OCI-LY7 (cell line): ENCODE measurements at regions not wholly inside any gene's neighbourhood (a gene's known extent, or its start where the extent isn't known, plus 50 kb on each side); places are given as distances from the start of the nearest gene placed in this dataset.

ENCODE experiments used
- BruUV-seq: library from RNA; stranded (reverse); fragments of 400-500 nt; replicated peaks from 2 replicates; lab custom pipeline; 2021; lab: Mats Ljungman, UMichigan
- CTCF ChIA-PET: fragments of 300-600 bp; sonication (Branson Sonifier 250); formaldehyde crosslinking; loops from one replicate; lab custom pipeline; 2022; ENCODE audit warnings: antibody characterized with exemption; ENCODE audit not compliant: unreplicated experiment; lab: Charles Lee
- POLR2A ChIA-PET: fragments of 300-600 bp; sonication (Branson Sonifier 250); formaldehyde crosslinking; loops from one replicate; lab custom pipeline; 2022; ENCODE audit warnings: antibody characterized with exemption; lab: Charles Lee
- DNase-seq: peaks from one replicate; pipeline ENCODE4 v3.0.0-alpha.2; 2015; ENCODE audit warnings: low spot score
- H2AFZ ChIP-seq: fragments of 200-600 bp; sonication (generic), shearing (Covaris generic); 2 replicates; pipeline ENCODE4 v1.6.1; 2014; ENCODE audit warnings: mild to moderate bottlenecking, antibody characterized with exemption, low read length, moderate library complexity
- H3K27ac ChIP-seq: fragments of 200-600 bp; sonication (generic); 2 replicates; pipeline ENCODE4 v1.5.1; 2014; ENCODE audit warnings: mixed run types, low read depth, mild to moderate bottlenecking, moderate library complexity, low read length, inconsistent platforms; ENCODE audit not compliant: poor library complexity, severe bottlenecking
- H3K36me3 ChIP-seq: fragments of 200-600 bp; sonication (generic); 2 replicates; pipeline ENCODE4 v1.6.1; 2014; ENCODE audit warnings: mild to moderate bottlenecking, antibody characterized with exemption, low read length, moderate library complexity, mixed read lengths; ENCODE audit not compliant: insufficient read depth
- H3K4me1 ChIP-seq: fragments of 200-600 bp; sonication (generic); 2 replicates; pipeline ENCODE4 v1.5.1; 2014; ENCODE audit warnings: mild to moderate bottlenecking, low read length; ENCODE audit not compliant: insufficient read depth, poor library complexity, severe bottlenecking
- H3K4me2 ChIP-seq: fragments of 200-600 bp; sonication (generic); 2 replicates; pipeline ENCODE4 v1.6.1; 2014; ENCODE audit warnings: mild to moderate bottlenecking, low read length
- H3K4me3 ChIP-seq: fragments of 200-600 bp; sonication (generic); 2 replicates; pipeline ENCODE4 v1.5.1; 2014; ENCODE audit warnings: mild to moderate bottlenecking, low read depth, low read length; ENCODE audit not compliant: poor library complexity, severe bottlenecking
- H3K79me2 ChIP-seq: fragments of 200-600 bp; sonication (generic); 2 replicates; pipeline ENCODE4 v1.6.1; 2016; ENCODE audit warnings: low read depth, mild to moderate bottlenecking, low read length, moderate library complexity, mixed read lengths; ENCODE audit not compliant: insufficient read depth
- H3K9me2 ChIP-seq: fragments of 200-600 bp; sonication (generic); 2 replicates; pipeline ENCODE4 v1.6.1; 2016; ENCODE audit warnings: mild to moderate bottlenecking, low read length, mixed read lengths; ENCODE audit not compliant: insufficient read depth
- H3K9me3 ChIP-seq: fragments of 200-600 bp; sonication (generic); 2 replicates; pipeline ENCODE4 v1.6.1; 2014; ENCODE audit warnings: mild to moderate bottlenecking, mixed run types, low read length, mixed read lengths
- H4K20me1 ChIP-seq: fragments of 200-600 bp; sonication (generic); 2 replicates; pipeline ENCODE4 v1.6.1; 2014; ENCODE audit warnings: mild to moderate bottlenecking, antibody characterized with exemption, low read length, moderate library complexity, mixed read lengths; ENCODE audit not compliant: insufficient read depth
- EZH2phosphoT487 ChIP-seq: fragments of 200-600 bp; sonication (generic); IDR thresholded peaks from 2 replicates; pipeline ENCODE4 v1.6.1; 2018; ENCODE audit warnings: low read depth, borderline replicate concordance, mild to moderate bottlenecking, mixed run types, antibody characterized with exemption, low read length, moderate library complexity, mixed read lengths
- intact Hi-C: fragments of 100-400 bp; cut with micrococcal nuclease; formaldehyde crosslinking; loops from one replicate; pipeline ENCODE4 v1.10.0; 2022; ENCODE audit not compliant: unreplicated experiment
- TF ChIP-seq, protein P1 (sequence below): fragments of 200-600 bp; sonication (generic); conservative IDR thresholded peaks from 2 replicates; pipeline ENCODE4 v1.5.1; 2014; ENCODE audit warnings: mild to moderate bottlenecking, antibody characterized with exemption, low read length, moderate library complexity, mixed read lengths

DNA sequence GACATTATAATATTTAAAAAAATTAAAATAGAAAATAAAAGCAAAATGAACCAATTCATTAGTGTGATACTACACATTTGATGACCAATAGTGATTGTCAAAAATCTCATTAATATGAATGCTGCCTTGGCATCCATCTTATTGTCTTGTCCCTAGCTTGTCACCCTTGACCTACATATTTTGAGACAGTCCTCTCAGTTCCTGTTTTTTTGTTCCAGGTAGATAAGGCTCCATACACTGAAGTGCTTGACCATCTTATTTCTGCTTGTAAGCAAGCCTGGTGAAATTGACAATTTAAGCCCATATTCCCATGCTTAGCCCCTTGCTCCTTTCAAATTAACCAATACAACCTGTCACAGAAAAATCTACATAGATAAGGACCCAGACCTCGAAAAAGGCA is 534.0 kb upstream of the FMR1 start:
- H3K9me3 ChIP-seq, result no peaks in the 10 kb centered on the region
- no peaks in the 10 kb centered on the region for H3K36me3 ChIP-seq
- ChIA-PET POLR2A (interaction anchor here (0.7 kb wide), 1 partner anchor 211 kb away, joined by 3 read pairs; no protein-coding TSS in a partner anchor), CTCF (no interaction called here)
- no peak for DNase-seq
- intact Hi-C loops, result no loop called here
- no peak overlapping the region for H3K4me2 ChIP-seq
- no peaks in the 10 kb centered on the region for H3K4me1 ChIP-seq
- H3K4me3 ChIP-seq, result no peak overlapping the region
- no peaks in the 10 kb centered on the region for H3K79me2 ChIP-seq
- H2AFZ ChIP-seq, result no peak overlapping the region
- no peak overlapping the region for H3K27ac ChIP-seq
- H4K20me1 ChIP-seq, result no peaks in the 10 kb centered on the region
- TF ChIP-seq, protein P1, sequence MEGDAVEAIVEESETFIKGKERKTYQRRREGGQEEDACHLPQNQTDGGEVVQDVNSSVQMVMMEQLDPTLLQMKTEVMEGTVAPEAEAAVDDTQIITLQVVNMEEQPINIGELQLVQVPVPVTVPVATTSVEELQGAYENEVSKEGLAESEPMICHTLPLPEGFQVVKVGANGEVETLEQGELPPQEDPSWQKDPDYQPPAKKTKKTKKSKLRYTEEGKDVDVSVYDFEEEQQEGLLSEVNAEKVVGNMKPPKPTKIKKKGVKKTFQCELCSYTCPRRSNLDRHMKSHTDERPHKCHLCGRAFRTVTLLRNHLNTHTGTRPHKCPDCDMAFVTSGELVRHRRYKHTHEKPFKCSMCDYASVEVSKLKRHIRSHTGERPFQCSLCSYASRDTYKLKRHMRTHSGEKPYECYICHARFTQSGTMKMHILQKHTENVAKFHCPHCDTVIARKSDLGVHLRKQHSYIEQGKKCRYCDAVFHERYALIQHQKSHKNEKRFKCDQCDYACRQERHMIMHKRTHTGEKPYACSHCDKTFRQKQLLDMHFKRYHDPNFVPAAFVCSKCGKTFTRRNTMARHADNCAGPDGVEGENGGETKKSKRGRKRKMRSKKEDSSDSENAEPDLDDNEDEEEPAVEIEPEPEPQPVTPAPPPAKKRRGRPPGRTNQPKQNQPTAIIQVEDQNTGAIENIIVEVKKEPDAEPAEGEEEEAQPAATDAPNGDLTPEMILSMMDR, result no peak
- no peak for TF ChIP-seq EZH2phosphoT487
- no peaks in the 10 kb centered on the region for H3K9me2 ChIP-seq
- BruUV-seq, result no TSS peak

DNA sequence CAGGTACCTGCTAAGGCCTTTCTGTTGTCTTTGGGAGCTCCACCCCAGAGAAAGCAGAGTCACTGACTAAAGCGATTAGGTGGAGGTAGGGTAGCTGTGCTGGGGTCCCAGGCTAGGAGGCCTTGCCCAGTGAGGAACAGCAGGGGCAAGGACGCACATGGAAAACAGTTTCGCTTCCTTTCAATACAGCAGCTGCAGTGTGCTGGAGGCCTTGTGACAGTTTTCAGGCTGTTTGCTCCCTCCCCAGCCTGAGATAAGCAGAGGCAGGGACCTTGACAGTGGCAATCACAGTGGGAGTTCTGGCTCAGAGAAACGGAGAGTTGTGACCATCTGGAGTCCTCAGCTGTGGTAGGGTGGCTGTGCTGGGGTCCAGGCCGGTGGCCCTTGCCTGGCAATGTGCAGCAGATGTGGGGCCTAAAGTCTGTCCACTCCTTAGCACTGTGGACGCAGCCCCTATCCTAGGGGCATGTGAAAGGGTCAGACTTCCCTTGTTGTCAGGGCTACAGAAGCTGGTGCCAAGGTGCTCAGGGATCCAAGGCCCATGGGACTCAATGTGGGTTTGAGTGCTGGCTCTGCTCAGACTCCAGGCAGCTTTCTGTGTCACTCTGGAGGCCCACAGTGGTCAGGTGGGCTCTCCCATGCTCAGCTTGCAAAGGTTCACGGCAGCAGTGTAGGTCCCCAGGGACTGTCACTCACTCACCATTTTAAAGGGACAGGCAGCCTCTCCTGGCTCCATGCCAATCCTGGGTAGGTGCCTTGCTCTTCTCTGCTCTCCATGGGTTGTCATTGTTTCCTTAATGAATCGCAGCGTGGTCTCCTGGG is 534.9 kb upstream of the FMR1 start:
- no peaks in the 10 kb centered on the region for H4K20me1 ChIP-seq
- H3K4me2 ChIP-seq, result no peak overlapping the region
- TF ChIP-seq, protein P1, result no peak
- TF ChIP-seq EZH2phosphoT487, result no peak
- H3K4me3 ChIP-seq, result no peak overlapping the region
- no peaks in the 10 kb centered on the region for H3K9me2 ChIP-seq
- H3K36me3 ChIP-seq, result no peaks in the 10 kb centered on the region
- intact Hi-C loops, result no loop called here
- BruUV-seq, result no TSS peak
- no peaks in the 10 kb centered on the region for H3K9me3 ChIP-seq
- no peaks in the 10 kb centered on the region for H3K79me2 ChIP-seq
- POLR2A ChIA-PET, result interaction anchor here (0.7 kb wide), 1 partner anchor 212 kb away, joined by 3 read pairs; no protein-coding TSS in a partner anchor
- no peak overlapping the region for H2AFZ ChIP-seq
- peak; percentile 0 for DNase-seq
- H3K27ac ChIP-seq, result no peak overlapping the region
- CTCF ChIA-PET, result no interaction called here
- H3K4me1 ChIP-seq, result no peaks in the 10 kb centered on the region

DNA sequence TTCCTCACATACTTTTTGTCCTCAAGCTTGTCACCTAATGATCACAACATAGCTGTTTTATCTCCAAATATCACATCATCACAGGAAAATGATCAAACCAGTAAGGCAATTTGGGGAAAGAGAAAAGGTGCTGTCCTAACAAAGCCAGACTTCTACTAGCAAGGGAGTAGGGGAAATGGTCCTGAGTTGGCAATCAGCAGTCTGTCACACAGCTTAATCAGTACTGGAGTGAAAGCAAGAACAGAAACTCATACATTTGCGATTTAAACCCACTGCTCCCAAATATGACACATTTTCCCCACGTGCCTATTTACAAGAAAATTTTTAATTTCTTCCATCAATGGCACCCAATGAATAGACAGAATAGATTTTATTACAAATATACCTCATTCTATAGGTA is 546.8 kb upstream of the FMR1 start:
- Histone ChIP-seq H3K36me3 (no peaks in the 10 kb centered on the region), H3K9me2 (no peaks in the 10 kb centered on the region), H3K9me3 (no peaks in the 10 kb centered on the region), H3K79me2 (no peaks in the 10 kb centered on the region), H2AFZ (no peak overlapping the region), H4K20me1 (no peaks in the 10 kb centered on the region), H3K27ac (no peak overlapping the region), H3K4me2 (no peak overlapping the region), H3K4me3 (no peak overlapping the region), H3K4me1 (no peaks in the 10 kb centered on the region)
- BruUV-seq, result no TSS peak
- no peak for DNase-seq
- POLR2A ChIA-PET, result interaction anchor here (0.6 kb wide), 1 partner anchor 52 kb away, joined by 3 read pairs; no protein-coding TSS in a partner anchor
- CTCF ChIA-PET, result no interaction called here
- no peak for TF ChIP-seq EZH2phosphoT487
- TF ChIP-seq, protein P1, result no peak
- intact Hi-C loops, result no loop called here
